ENCODE measurements at regions not wholly inside any gene's neighbourhood (a gene's known extent, or its start where the extent isn't known, plus 50 kb on each side); places are given as distances from the start of the nearest gene placed in this dataset.

DNA sequence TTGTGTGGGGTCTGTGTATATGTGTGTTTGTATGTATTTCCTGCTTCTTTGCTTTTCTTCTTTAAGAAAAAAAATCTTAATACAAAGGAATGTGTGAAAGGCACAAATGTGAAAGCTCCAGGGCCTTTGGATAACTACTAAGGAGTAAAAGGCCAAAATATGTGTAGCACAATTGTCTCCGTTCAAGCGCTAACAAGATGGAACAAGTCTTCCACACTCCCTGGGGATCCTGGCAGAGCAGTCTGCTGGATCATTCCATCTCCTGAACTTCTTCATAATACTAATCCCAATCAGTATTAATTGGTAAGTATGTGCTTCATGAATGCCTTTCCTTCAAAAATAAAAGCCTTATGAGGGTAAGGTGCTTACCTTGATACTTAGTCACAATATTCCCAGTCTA lies 462.5 kb upstream of the TBX3 start:
- Histone ChIP-seq H3K36me3 (no peaks in the 10 kb centered on the region), H3K27ac (no peak overlapping the region), H3K4me3 (replicated peaks in 1 of 3) (no peak overlapping the region), H3K9me3 (no peaks in the 10 kb centered on the region), H3K4me1 (no peaks in the 10 kb centered on the region), H3K27me3 (no peaks in the 10 kb centered on the region)
- TF ChIP-seq, protein P1, sequence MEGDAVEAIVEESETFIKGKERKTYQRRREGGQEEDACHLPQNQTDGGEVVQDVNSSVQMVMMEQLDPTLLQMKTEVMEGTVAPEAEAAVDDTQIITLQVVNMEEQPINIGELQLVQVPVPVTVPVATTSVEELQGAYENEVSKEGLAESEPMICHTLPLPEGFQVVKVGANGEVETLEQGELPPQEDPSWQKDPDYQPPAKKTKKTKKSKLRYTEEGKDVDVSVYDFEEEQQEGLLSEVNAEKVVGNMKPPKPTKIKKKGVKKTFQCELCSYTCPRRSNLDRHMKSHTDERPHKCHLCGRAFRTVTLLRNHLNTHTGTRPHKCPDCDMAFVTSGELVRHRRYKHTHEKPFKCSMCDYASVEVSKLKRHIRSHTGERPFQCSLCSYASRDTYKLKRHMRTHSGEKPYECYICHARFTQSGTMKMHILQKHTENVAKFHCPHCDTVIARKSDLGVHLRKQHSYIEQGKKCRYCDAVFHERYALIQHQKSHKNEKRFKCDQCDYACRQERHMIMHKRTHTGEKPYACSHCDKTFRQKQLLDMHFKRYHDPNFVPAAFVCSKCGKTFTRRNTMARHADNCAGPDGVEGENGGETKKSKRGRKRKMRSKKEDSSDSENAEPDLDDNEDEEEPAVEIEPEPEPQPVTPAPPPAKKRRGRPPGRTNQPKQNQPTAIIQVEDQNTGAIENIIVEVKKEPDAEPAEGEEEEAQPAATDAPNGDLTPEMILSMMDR (IDR thresholded peaks at IDR 0.05) = no peak
- TF ChIP-seq POLR2A (IDR thresholded peaks at IDR 0.05) = no peak
- WGBS, 2 donors = 84 to 92% methylated on average over 2 of the region's 2 CpGs
- DNase-seq = no peak
- intact Hi-C loops (cut with DNase I) = no loop called here

DNA sequence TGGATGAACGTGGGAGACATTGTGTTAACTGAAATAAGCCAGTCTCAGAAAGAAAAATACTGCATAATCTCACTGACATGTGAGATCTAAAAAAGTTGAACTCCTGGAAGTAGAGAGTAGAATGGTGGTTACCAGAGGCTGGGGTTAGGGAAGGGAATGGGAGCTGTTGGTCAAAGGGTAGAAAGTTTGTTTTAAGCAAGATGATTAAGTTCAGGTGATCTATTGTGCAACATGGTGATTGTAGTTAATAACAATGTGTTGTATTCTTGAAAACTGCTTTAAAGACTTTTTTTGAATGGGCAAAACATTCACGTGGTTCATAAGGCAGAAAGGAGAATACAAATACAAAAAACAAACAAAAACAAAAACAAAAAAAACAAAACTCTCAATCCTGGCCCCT lies 460.4 kb upstream of the TBX3 start:
- 73 to 75% methylated on average over 2 of the region's 2 CpGs for WGBS, 2 donors
- Histone ChIP-seq H3K4me3 (replicated peaks in 1 of 3) (no peak overlapping the region), H3K27me3 (no peaks in the 10 kb centered on the region), H3K9me3 (no peaks in the 10 kb centered on the region), H3K4me1 (no peaks in the 10 kb centered on the region), H3K36me3 (no peaks in the 10 kb centered on the region), H3K27ac (no peak overlapping the region)
- TF ChIP-seq POLR2A (IDR thresholded peaks at IDR 0.05) = no peak
- TF ChIP-seq, protein P1 (IDR thresholded peaks at IDR 0.05) = no peak
- intact Hi-C loops (cut with DNase I) = no loop called here
- no peak for DNase-seq

DNA sequence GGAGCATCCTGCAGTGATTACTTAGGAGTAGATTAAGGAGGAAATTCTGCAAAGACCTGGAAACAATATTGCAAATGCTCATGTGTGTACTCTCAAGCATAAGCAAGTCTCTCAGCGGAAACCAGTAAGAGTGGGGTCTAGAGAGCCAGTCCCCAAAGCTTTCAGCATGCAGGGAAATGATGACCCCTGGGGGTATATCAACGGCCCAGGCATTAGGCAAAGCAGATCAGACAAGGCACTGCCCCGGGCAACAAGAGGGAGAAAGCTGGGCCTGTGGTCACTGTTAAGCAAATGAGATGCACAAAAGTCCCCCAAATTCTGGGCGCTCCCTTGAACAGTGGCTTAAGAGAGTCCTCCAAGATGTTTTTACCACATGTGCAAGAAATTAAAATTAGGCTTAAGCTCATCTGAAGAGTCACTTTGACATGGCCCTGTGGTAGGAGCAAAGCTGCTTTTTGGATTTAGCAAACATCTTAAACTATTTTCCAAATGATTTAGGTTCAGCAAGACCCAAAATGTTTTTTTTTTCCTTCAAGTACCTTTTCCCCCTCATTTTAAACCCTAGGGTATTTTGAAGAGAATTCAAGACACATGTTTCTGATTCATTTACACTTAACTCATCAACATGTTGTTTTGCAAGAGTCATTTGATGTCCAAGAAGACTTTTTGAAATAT lies 457.1 kb upstream of the TBX3 start:
- Histone ChIP-seq H3K27ac (no peak overlapping the region), H3K9me3 (no peaks in the 10 kb centered on the region), H3K4me1 (no peaks in the 10 kb centered on the region), H3K27me3 (no peaks in the 10 kb centered on the region), H3K36me3 (no peaks in the 10 kb centered on the region), H3K4me3 (replicated peaks in 1 of 3) (no peak overlapping the region)
- no peak for DNase-seq
- 72 to 75% methylated on average over 4 of the region's 4 CpGs for WGBS, 2 donors
- no peak for TF ChIP-seq POLR2A (IDR thresholded peaks at IDR 0.05)
- TF ChIP-seq, protein P1 (IDR thresholded peaks at IDR 0.05) = no peak
- intact Hi-C loops (cut with DNase I) = no loop called here

- Histone ChIP-seq H3K4me1 (peaks cover 0 to 6% of the 10 kb centered on the region in 2 donors), H3K36me3 (no peaks in the 10 kb centered on the region), H3K27me3 (no peaks in the 10 kb centered on the region), H3K27ac (no peak overlapping the region), H3K4me3 (replicated peaks in 1 of 3) (no peak overlapping the region), H3K9me3 (no peaks in the 10 kb centered on the region)
- no peak for DNase-seq
- 83 to 91% methylated on average over 12 of the region's 12 CpGs for WGBS, 2 donors
- TF ChIP-seq, protein P1 (IDR thresholded peaks at IDR 0.05) = no peak
- no peak for TF ChIP-seq POLR2A (IDR thresholded peaks at IDR 0.05)
- intact Hi-C loops (cut with DNase I) = no loop called here
These were observed 454.0 kb upstream of the TBX3 start for GRCh38 chr12:115137812-115138521.

DNA sequence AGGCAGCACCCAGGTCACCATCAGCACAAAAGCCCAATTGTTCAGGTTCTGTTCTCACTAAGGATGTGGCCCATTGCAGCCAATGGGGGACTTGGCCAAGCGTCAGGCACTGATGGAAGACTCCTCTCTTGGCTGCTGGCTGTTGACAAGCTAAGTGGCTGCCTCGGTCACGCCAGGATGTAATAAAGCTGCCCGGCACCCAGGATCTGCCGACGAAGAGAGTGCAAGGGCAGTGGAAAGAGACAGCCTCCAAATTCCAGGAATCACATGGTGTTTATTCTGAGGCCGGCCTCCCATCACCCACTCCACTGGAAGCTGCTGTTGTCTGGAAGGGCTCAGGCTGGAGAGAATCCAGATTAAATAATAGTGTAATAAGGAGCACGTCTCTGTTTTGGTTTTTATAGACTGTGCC lies 451.8 kb upstream of the TBX3 start:
- WGBS, 2 donors = 12 to 15% methylated on average over 8 of the region's 8 CpGs
- DNase-seq = peak; percentile 88 to 89
- Histone ChIP-seq H3K27ac (peak overlapping the region in 1 of 3 donors; percentile 13), H3K4me3 (replicated peaks in 1 of 3) (no peak overlapping the region), H3K4me1 (peaks cover 0 to 6% of the 10 kb centered on the region in 2 donors), H3K27me3 (no peaks in the 10 kb centered on the region), H3K36me3 (no peaks in the 10 kb centered on the region), H3K9me3 (no peaks in the 10 kb centered on the region)
- TF ChIP-seq POLR2A (IDR thresholded peaks at IDR 0.05) = peak in 1 of 2 donors; percentile 8
- TF ChIP-seq, protein P1 (IDR thresholded peaks at IDR 0.05) = no peak
- intact Hi-C loops (cut with DNase I) = no loop called here

Data from thyroid gland (tissue), 4 donors.